ENCODE measurements at regions not wholly inside any gene's neighbourhood (a gene's known extent, or its start where the extent isn't known, plus 50 kb on each side); places are given as distances from the start of the nearest gene placed in this dataset.

GRCh38 chr1:98035602-98036002 lies 114.8 kb upstream of the DPYD start:
- TF ChIP-seq MYNN (tag by site-specific recombination; IDR thresholded peaks at IDR 0.05; ENCODE audit: borderline replicate concordance) (no peak), CTCF (tag by site-specific recombination; IDR thresholded peaks at IDR 0.05) (no peak), PRDM4 (tag by site-specific recombination; IDR thresholded peaks at IDR 0.05) (no peak), ZNF654 (tag by site-specific recombination; IDR thresholded peaks at IDR 0.05; ENCODE audit: low read depth) (no peak), ZNF660 (tag by site-specific recombination; IDR thresholded peaks at IDR 0.05) (no peak), SETDB1 (IDR thresholded peaks at IDR 0.05; ENCODE audit: insufficient read length, low read length) (no peak), ZNF133 (tag by site-specific recombination; IDR thresholded peaks at IDR 0.05) (no peak), ZNF16 (tag by site-specific recombination; IDR thresholded peaks at IDR 0.05; ENCODE audit: low read depth) (no peak), ZNF76 (tag by site-specific recombination; IDR thresholded peaks at IDR 0.05; ENCODE audit: borderline replicate concordance, low read depth) (no peak), ZNF501 (tag by site-specific recombination; IDR thresholded peaks at IDR 0.05) (no peak)
- TF ChIP-seq, protein P1, sequence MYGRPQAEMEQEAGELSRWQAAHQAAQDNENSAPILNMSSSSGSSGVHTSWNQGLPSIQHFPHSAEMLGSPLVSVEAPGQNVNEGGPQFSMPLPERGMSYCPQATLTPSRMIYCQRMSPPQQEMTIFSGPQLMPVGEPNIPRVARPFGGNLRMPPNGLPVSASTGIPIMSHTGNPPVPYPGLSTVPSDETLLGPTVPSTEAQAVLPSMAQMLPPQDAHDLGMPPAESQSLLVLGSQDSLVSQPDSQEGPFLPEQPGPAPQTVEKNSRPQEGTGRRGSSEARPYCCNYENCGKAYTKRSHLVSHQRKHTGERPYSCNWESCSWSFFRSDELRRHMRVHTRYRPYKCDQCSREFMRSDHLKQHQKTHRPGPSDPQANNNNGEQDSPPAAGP (tag by site-specific recombination; IDR thresholded peaks at IDR 0.05) = no peak
